ENCODE measurements at regions not wholly inside any gene's neighbourhood (a gene's known extent, or its start where the extent isn't known, plus 50 kb on each side); places are given as distances from the start of the nearest gene placed in this dataset.

- TF ChIP-seq POLR2A (IDR thresholded peaks at IDR 0.05) = no peak
- no peak for TF ChIP-seq CTCF (IDR thresholded peaks at IDR 0.05 in 4 of 5, conservative IDR thresholded peaks at IDR 0.05 in 1 of 5)
Measured at GRCh38 chr6:163729127-163729872, 314.8 kb downstream of the QKI start.

All from gastrocnemius medialis (tissue), 4 donors.